ENCODE measurements at regions not wholly inside any gene's neighbourhood (a gene's known extent, or its start where the extent isn't known, plus 50 kb on each side); places are given as distances from the start of the nearest gene placed in this dataset.

- no peak for DNase-seq (ENCODE audit: extremely low spot score in 2 of 2)
- H3K27ac ChIP-seq: peak overlapping the region; percentile 57
Measured at GRCh38 chr1:209411491-209411929, 172.0 kb upstream of the CAMK1G start.

GRCh38 chr1:209412036-209412435 is 171.5 kb upstream of the CAMK1G start:
- H3K9me3 ChIP-seq: no peaks in the 10 kb centered on the region
- no peak for DNase-seq (ENCODE audit: extremely low spot score in 2 of 2)
- no peaks in the 10 kb centered on the region for H3K27me3 ChIP-seq
- peaks cover 46% of the 10 kb centered on the region for H3K4me1 ChIP-seq
- H3K4me3 ChIP-seq: no peak overlapping the region
- TF ChIP-seq POLR2A (IDR thresholded peaks at IDR 0.05): no peak
- TF ChIP-seq CTCF (IDR thresholded peaks at IDR 0.05): no peak
- no peak for TF ChIP-seq POLR2AphosphoS5 (IDR thresholded peaks at IDR 0.05; ENCODE audit: insufficient read depth in 1 of 2, low read depth in 1 of 2)
- no peaks in the 10 kb centered on the region for H3K36me3 ChIP-seq
- intact Hi-C loops (cut with DNase I): no loop called here
- H3K27ac ChIP-seq: peak overlapping the region; percentile 57

More at GRCh38 chr1:209411491-209411929, 172.0 kb upstream of the CAMK1G start:
- intact Hi-C loops (cut with DNase I): no loop called here
- Histone ChIP-seq H3K4me1 (peaks cover 46% of the 10 kb centered on the region), H3K9me3 (no peaks in the 10 kb centered on the region), H3K4me3 (no peak overlapping the region), H3K36me3 (no peaks in the 10 kb centered on the region), H3K27me3 (no peaks in the 10 kb centered on the region)
- TF ChIP-seq POLR2A (IDR thresholded peaks at IDR 0.05) (no peak), POLR2AphosphoS5 (IDR thresholded peaks at IDR 0.05; ENCODE audit: insufficient read depth in 1 of 2, low read depth in 1 of 2) (peak in 1 of 2 donors; percentile 74)

GRCh38 chr1:209412566-209412965 is 170.9 kb upstream of the CAMK1G start:
- no peaks in the 10 kb centered on the region for H3K9me3 ChIP-seq
- H3K27me3 ChIP-seq: no peaks in the 10 kb centered on the region
- intact Hi-C loops (cut with DNase I): no loop called here
- peak overlapping the region; percentile 57 for H3K27ac ChIP-seq
- H3K4me3 ChIP-seq: no peak overlapping the region
- TF ChIP-seq POLR2A (IDR thresholded peaks at IDR 0.05) (no peak), POLR2AphosphoS5 (IDR thresholded peaks at IDR 0.05; ENCODE audit: insufficient read depth in 1 of 2, low read depth in 1 of 2) (no peak), CTCF (IDR thresholded peaks at IDR 0.05) (no peak)
- peaks cover 46% of the 10 kb centered on the region for H3K4me1 ChIP-seq
- H3K36me3 ChIP-seq: no peaks in the 10 kb centered on the region
- no peak for DNase-seq (ENCODE audit: extremely low spot score in 2 of 2)

GRCh38 chr1:209413062-209413461 is 170.5 kb upstream of the CAMK1G start:
- Histone ChIP-seq H3K27ac (peak overlapping the region; percentile 57), H3K36me3 (no peaks in the 10 kb centered on the region), H3K4me1 (peaks cover 46% of the 10 kb centered on the region), H3K4me3 (no peak overlapping the region), H3K9me3 (no peaks in the 10 kb centered on the region), H3K27me3 (no peaks in the 10 kb centered on the region)
- TF ChIP-seq POLR2A (IDR thresholded peaks at IDR 0.05): no peak
- TF ChIP-seq CTCF (IDR thresholded peaks at IDR 0.05): no peak
- no peak for TF ChIP-seq POLR2AphosphoS5 (IDR thresholded peaks at IDR 0.05; ENCODE audit: insufficient read depth in 1 of 2, low read depth in 1 of 2)
- intact Hi-C loops (cut with DNase I): no loop called here
- no peak for DNase-seq (ENCODE audit: extremely low spot score in 2 of 2)

GRCh38 chr1:209414803-209415329 is 168.6 kb upstream of the CAMK1G start:
- intact Hi-C loops (cut with DNase I): no loop called here

GRCh38 chr1:209416039-209416438 is 167.5 kb upstream of the CAMK1G start:
- Histone ChIP-seq H3K4me1 (peaks cover 46% of the 10 kb centered on the region), H3K36me3 (no peaks in the 10 kb centered on the region), H3K4me3 (no peak overlapping the region), H3K9me3 (no peaks in the 10 kb centered on the region), H3K27me3 (no peaks in the 10 kb centered on the region), H3K27ac (no peak overlapping the region)
- TF ChIP-seq POLR2AphosphoS5 (IDR thresholded peaks at IDR 0.05; ENCODE audit: insufficient read depth in 1 of 2, low read depth in 1 of 2) (peak in 1 of 2 donors; percentile 63), CTCF (IDR thresholded peaks at IDR 0.05) (no peak)
- intact Hi-C loops (cut with DNase I): no loop called here
- no peak for DNase-seq (ENCODE audit: extremely low spot score in 2 of 2)

More at GRCh38 chr1:209414803-209415329, 168.6 kb upstream of the CAMK1G start:
- Histone ChIP-seq H3K27me3 (no peaks in the 10 kb centered on the region), H3K4me3 (no peak overlapping the region), H3K36me3 (no peaks in the 10 kb centered on the region), H3K27ac (peak overlapping the region; percentile 57), H3K9me3 (no peaks in the 10 kb centered on the region), H3K4me1 (peaks cover 46% of the 10 kb centered on the region)
- DNase-seq (ENCODE audit: extremely low spot score in 2 of 2): no peak
- TF ChIP-seq POLR2A (IDR thresholded peaks at IDR 0.05): no peak
